A549 (cell line): ENCODE measurements at regions not wholly inside any gene's neighbourhood (a gene's known extent, or its start where the extent isn't known, plus 50 kb on each side); places are given as distances from the start of the nearest gene placed in this dataset.

ENCODE experiments used
- ATAC-seq, 2 experiments: fragments of 200-7000 bp in 1 of 2; fragments of >200 bp in 1 of 2; cut with Nextera tagmentation in 1 of 2; cut with Tn5 transposase in 1 of 2; 3 replicates each; pipeline versions ENCODE4 v1.8.0 to v1.9.1; 2018 to 2020; ENCODE audit warnings: mild to moderate bottlenecking in 1 of 2, moderate library complexity in 1 of 2
- CTCF ChIA-PET: fragments of 300-600 bp; sonication (Branson Sonifier 250); formaldehyde crosslinking; extraction: SDS; loops from one replicate; lab custom pipeline; 2021; ENCODE audit warnings: antibody characterized with exemption, inconsistent platforms; lab: Yijun Ruan, JAX
- POLR2A ChIA-PET: fragments of 350-600 bp; formaldehyde crosslinking; extraction: SDS; loops from one replicate; lab custom pipeline; 2021; ENCODE audit warnings: antibody characterized with exemption, inconsistent platforms; lab: Yijun Ruan, JAX
- DNase-seq, 2 experiments: peaks; one replicate each; pipeline versions ENCODE4 v3.0.0 to v3.0.0-alpha.2; 2011 to 2016; ENCODE audit warnings: low read depth in 1 of 2, low spot score in 1 of 2
- FAIRE-seq: peaks from 2 replicates; lab custom pipeline; 2011; peaks lifted over from hg19 to GRCh38; lab: Jason Lieb, UNC
- H3K27ac ChIP-seq, 2 experiments: fragments of >200 bp; sonication (Bioruptor Twin); formaldehyde crosslinking; 3 replicates each; pipeline ENCODE4 v1.5.1; 2016 to 2017
- H3K4me1 ChIP-seq: fragments of >200 bp; sonication (Bioruptor Twin); formaldehyde crosslinking; 3 replicates; pipeline ENCODE4 v1.6.1; 2016
- H3K4me2 ChIP-seq: fragments of >200 bp; sonication (Bioruptor Twin); formaldehyde crosslinking; 3 replicates; pipeline ENCODE4 v1.6.1; 2016
- H3K4me3 ChIP-seq: fragments of >200 bp; sonication (Bioruptor Twin); formaldehyde crosslinking; 3 replicates; pipeline ENCODE4 v1.5.1; 2016
- H3K9me3 ChIP-seq: fragments of >200 bp; sonication (Bioruptor Twin); formaldehyde crosslinking; 3 replicates; pipeline ENCODE4 v1.6.1; 2016
- BHLHE40 ChIP-seq: IDR thresholded peaks from 2 replicates; pipeline ENCODE4 v1.6.1; 2012; ENCODE audit warnings: low read depth, low read length, inconsistent platforms
- CHD2 ChIP-seq: fragments of 150-350 bp; IDR thresholded peaks from 2 replicates; pipeline ENCODE4 v1.6.1; 2014; ENCODE audit warnings: low read length; ENCODE audit not compliant: partially characterized antibody
- EHF ChIP-seq: fragments of 250-450 bp; sonication (Bioruptor Pico); IDR thresholded peaks from 2 replicates; pipeline ENCODE4 v1.5.0; 2020; ENCODE audit warnings: mild to moderate bottlenecking
- ELK1 ChIP-seq: fragments of 150-350 bp; IDR thresholded peaks from 2 replicates; pipeline ENCODE4 v1.6.1; 2014; ENCODE audit warnings: low read depth, mild to moderate bottlenecking, low read length
- EP300 ChIP-seq, 2 experiments: fragments of >200 bp; sonication (Bioruptor Twin); formaldehyde crosslinking; IDR thresholded peaks; 2 replicates in 1 of 2; 3 replicates in 1 of 2; pipeline ENCODE4 v1.6.1; 2016 to 2017
- FOSB ChIP-seq: fragments of 250-450 bp; sonication (Bioruptor Pico); IDR thresholded peaks from 2 replicates; pipeline ENCODE4 v1.5.0; 2020; ENCODE audit warnings: mild to moderate bottlenecking, moderate library complexity
- HOXB5 ChIP-seq: fragments of 250-450 bp; sonication (Bioruptor Pico); IDR thresholded peaks from 2 replicates; pipeline ENCODE4 v1.5.0; 2020; ENCODE audit warnings: mild to moderate bottlenecking, moderate library complexity
- JUN ChIP-seq, 2 experiments: fragments of >200 bp; sonication (Bioruptor Twin); formaldehyde crosslinking; IDR thresholded peaks; 2 replicates in 1 of 2; 3 replicates in 1 of 2; pipeline ENCODE4 v1.6.1; 2016 to 2017
- JUNB ChIP-seq: fragments of >200 bp; sonication (Bioruptor Twin); formaldehyde crosslinking; IDR thresholded peaks from 2 replicates; pipeline ENCODE4 v1.6.1; 2016
- MAFK ChIP-seq: fragments of 450-650 bp; IDR thresholded peaks from 2 replicates; pipeline ENCODE4 v1.6.1; 2014; ENCODE audit not compliant: partially characterized antibody
- MAX ChIP-seq: IDR thresholded peaks from 2 replicates; pipeline ENCODE4 v1.6.1; 2012
- NFE2L2 ChIP-seq: fragments of 150-350 bp; conservative IDR thresholded peaks from 2 replicates; pipeline ENCODE4 v1.6.1; 2014; ENCODE audit warnings: low read length
- RARB ChIP-seq: fragments of 250-450 bp; sonication (Bioruptor Pico); IDR thresholded peaks from 2 replicates; pipeline ENCODE4 v1.8.0; 2021; ENCODE audit warnings: mild to moderate bottlenecking, moderate library complexity
- RFX5 ChIP-seq: fragments of 450-650 bp; IDR thresholded peaks from 2 replicates; pipeline ENCODE4 v1.7.1; 2014; ENCODE audit warnings: antibody characterized with exemption, mild to moderate bottlenecking, moderate library complexity
- RNF2 ChIP-seq: fragments of 200-600 bp; sonication (generic); IDR thresholded peaks from 2 replicates; pipeline ENCODE4 v1.6.1; 2016; ENCODE audit warnings: low read depth, mild to moderate bottlenecking, antibody characterized with exemption, moderate library complexity, borderline replicate concordance
- SMC3 ChIP-seq: fragments of >200 bp; sonication (Bioruptor Twin); formaldehyde crosslinking; IDR thresholded peaks from 3 replicates; pipeline ENCODE4 v1.6.1; 2018; ENCODE audit warnings: inconsistent platforms
- ZC3H11A ChIP-seq: fragments of 450-650 bp; IDR thresholded peaks from 2 replicates; pipeline ENCODE4 v1.6.1; 2014; ENCODE audit warnings: antibody characterized with exemption, mild to moderate bottlenecking
- ZSCAN20 ChIP-seq: fragments of 250-450 bp; sonication (Bioruptor Pico); IDR thresholded peaks from 2 replicates; pipeline ENCODE4 v1.8.0; 2022; ENCODE audit warnings: mild to moderate bottlenecking, moderate library complexity
- WGBS: methylation state at CpG from one replicate; pipeline ENCODE4 v1.1.6; 2017; ENCODE audit errors: missing lambda C conversion rate; 5-methylcytosine and 5-hydroxymethylcytosine counted together
- TF ChIP-seq, protein P1 (sequence below): fragments of 250-450 bp; sonication (Bioruptor Pico); IDR thresholded peaks from 2 replicates; pipeline ENCODE4 v1.5.0; 2020; ENCODE audit warnings: low read depth, mild to moderate bottlenecking, moderate library complexity

- ChIA-PET POLR2A (no interaction called here), CTCF (no interaction called here)
- no peaks in the 10 kb centered on the region for H3K9me3 ChIP-seq
- H3K4me2 ChIP-seq = no peak overlapping the region
- ATAC-seq = no peak
- H3K4me3 ChIP-seq = no peak overlapping the region
- H3K27ac ChIP-seq = no peak overlapping the region
- WGBS = 81% methylated on average over 14 of the region's 14 CpGs
- TF ChIP-seq RFX5 (no peak), ZSCAN20 (CRISPR knock-in tag) (no peak), SMC3 (no peak), JUNB (no peak), BHLHE40 (no peak), HOXB5 (CRISPR knock-in tag) (no peak), RNF2 (no peak)
- TF ChIP-seq, protein P1, sequence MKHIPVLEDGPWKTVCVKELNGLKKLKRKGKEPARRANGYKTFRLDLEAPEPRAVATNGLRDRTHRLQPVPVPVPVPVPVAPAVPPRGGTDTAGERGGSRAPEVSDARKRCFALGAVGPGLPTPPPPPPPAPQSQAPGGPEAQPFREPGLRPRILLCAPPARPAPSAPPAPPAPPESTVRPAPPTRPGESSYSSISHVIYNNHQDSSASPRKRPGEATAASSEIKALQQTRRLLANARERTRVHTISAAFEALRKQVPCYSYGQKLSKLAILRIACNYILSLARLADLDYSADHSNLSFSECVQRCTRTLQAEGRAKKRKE (CRISPR knock-in tag) = no peak
- no peak for DNase-seq
- no peak for FAIRE-seq
- H3K4me1 ChIP-seq = peaks cover 5% of the 10 kb centered on the region; the same call in 1 of the 3 replicates
Observed at GRCh38 chr3:194231929-194232832, 96.2 kb downstream of the HES1 start.

DNA sequence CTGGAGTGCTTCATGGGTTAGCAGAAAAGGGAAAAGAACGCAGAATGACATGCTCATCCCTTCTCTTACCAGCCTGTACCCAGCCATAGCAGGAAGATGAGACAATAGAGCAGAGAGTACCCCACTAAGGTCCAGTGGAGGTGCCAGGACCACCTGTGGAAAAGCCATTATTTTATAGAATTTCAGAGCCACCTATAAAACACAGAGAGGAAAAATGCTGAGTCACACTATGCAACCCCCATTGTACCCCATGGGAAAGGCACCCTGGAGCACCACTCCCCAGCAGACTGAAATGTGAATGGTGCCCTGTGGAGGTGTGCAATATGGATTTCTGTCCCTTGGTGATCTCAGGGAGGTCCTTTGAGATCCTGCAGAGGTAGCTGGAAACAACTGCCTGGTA, 97.2 kb downstream of the HES1 start:
- Histone ChIP-seq H3K9me3 (no peaks in the 10 kb centered on the region), H3K4me1 (peaks cover 5% of the 10 kb centered on the region; the same call in 1 of the 3 replicates), H3K27ac (peak overlapping the region; percentile 31 to 62; a peak in 4 of 6 replicates), H3K4me2 (no peak overlapping the region), H3K4me3 (no peak overlapping the region)
- ChIA-PET CTCF (no interaction called here), POLR2A (no interaction called here)
- TF ChIP-seq MAFK (peak; percentile 83), FOSB (CRISPR knock-in tag) (no peak), NFE2L2 (peak; percentile 84), RARB (CRISPR knock-in tag) (no peak), JUN (IDR thresholded peaks at IDR 0.05) (no peak)
- FAIRE-seq = no peak
- no peak for DNase-seq
- 100% methylated on average over 1 of the region's 1 CpG for WGBS
- ATAC-seq = no peak

DNA sequence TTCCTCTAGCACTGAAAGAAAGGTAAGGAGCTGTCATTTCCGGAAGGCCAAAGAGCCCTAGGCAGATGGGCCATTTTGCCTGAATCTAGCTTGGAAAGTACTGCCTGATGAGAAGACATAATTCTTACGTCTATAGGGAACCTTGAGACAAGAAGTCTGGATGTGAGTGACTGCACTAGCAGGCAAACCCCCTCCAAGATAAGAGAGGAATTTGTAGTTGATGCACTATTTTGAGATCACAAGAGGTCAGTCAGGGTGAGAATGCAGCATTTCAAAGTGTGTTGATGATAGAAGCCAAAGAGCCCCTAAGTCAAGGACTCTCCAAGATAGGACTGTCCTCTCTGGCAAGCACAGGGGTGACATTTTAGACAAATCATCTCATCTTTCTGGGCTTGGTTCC, 99.2 kb downstream of the HES1 start:
- H3K4me3 ChIP-seq = no peak overlapping the region
- H3K9me3 ChIP-seq = no peaks in the 10 kb centered on the region
- ATAC-seq (no peak), FAIRE-seq (no peak)
- no peak overlapping the region for H3K27ac ChIP-seq
- WGBS = 95% methylated on average over 2 of the region's 2 CpGs
- no peak overlapping the region for H3K4me2 ChIP-seq
- TF ChIP-seq SMC3 (no peak), MAX (no peak)
- TF ChIP-seq, all 56 proteins: peak for 0
- ChIA-PET CTCF (no interaction called here), POLR2A (no interaction called here)
- peaks cover 5% of the 10 kb centered on the region; the same call in 1 of the 3 replicates for H3K4me1 ChIP-seq
- DNase-seq = no peak

- TF ChIP-seq EP300 (IDR thresholded peaks at IDR 0.05) (no peak), ELK1 (no peak), EHF (CRISPR knock-in tag) (no peak), ZC3H11A (no peak), CHD2 (no peak)
- TF ChIP-seq, protein P1 (CRISPR knock-in tag) = no peak
- CTCF ChIA-PET = interaction anchor here (1.0 kb wide), 1 partner anchor 457 kb away, joined by 3 read pairs; no protein-coding TSS in a partner anchor
Observed at GRCh38 chr3:194237110-194237509, 101.2 kb downstream of the HES1 start.

More at GRCh38 chr3:194237110-194237509, 101.2 kb downstream of the HES1 start:
- H3K27ac ChIP-seq = no peak overlapping the region
- no peaks in the 10 kb centered on the region for H3K9me3 ChIP-seq
- peaks cover 5% of the 10 kb centered on the region; the same call in 1 of the 3 replicates for H3K4me1 ChIP-seq
- no peak for FAIRE-seq
- DNase-seq = no peak
- H3K4me3 ChIP-seq = no peak overlapping the region
- WGBS = 41% methylated on average over 5 of the region's 5 CpGs
- no peak overlapping the region for H3K4me2 ChIP-seq
- POLR2A ChIA-PET = interaction anchor here (0.6 kb wide), 1 partner anchor 72 kb away, joined by 3 read pairs; no protein-coding TSS in a partner anchor
- no peak for ATAC-seq
